HepG2 (cell line): ENCODE measurements at regions not wholly inside any gene's neighbourhood (a gene's known extent, or its start where the extent isn't known, plus 50 kb on each side); places are given as distances from the start of the nearest gene placed in this dataset.

Experiments used
- ATAC-seq: fragments of 200-7000 bp; cut with Tn5 transposase; 3 replicates; pipeline ENCODE4 v1.9.1; 2020; ENCODE audit warnings: mild to moderate bottlenecking, moderate library complexity
- BruUV-seq: library from RNA; stranded (reverse); fragments of 400-500 nt; replicated peaks from 2 replicates; lab custom pipeline; 2021; lab: Mats Ljungman, UMichigan
- CTCF ChIA-PET: fragments of 300-600 bp; formaldehyde crosslinking; extraction: SDS; loops from one replicate; lab custom pipeline; 2021; ENCODE audit warnings: low total read pairs, inconsistent platforms, low intra/inter-chr PET ratio; lab: Yijun Ruan, JAX
- POLR2A ChIA-PET: fragments of 350-600 bp; sonication (Branson Sonifier 250); formaldehyde crosslinking; loops from one replicate; lab custom pipeline; 2020; ENCODE audit warnings: antibody characterized with exemption, inconsistent platforms; lab: Yijun Ruan, JAX
- DNase-seq: peaks from one replicate; pipeline ENCODE4 v3.0.0-alpha.2; 2015; ENCODE audit warnings: low spot score
- FAIRE-seq: peaks from 3 replicates; lab custom pipeline; 2011; peaks lifted over from hg19 to GRCh38; lab: Jason Lieb, UNC
- H2AFZ ChIP-seq: one replicate; pipeline ENCODE4 v1.6.1; 2011; ENCODE audit warnings: low read length, inconsistent platforms
- H3K27ac ChIP-seq: fragments of 300-600 bp; 3 replicates; pipeline ENCODE4 v1.8.0; 2011; ENCODE audit warnings: mixed run types, mild to moderate bottlenecking, mixed read lengths, low read length, inconsistent platforms; ENCODE audit not compliant: insufficient read depth; ENCODE audit errors: extremely low read length
- H3K27me3 ChIP-seq, 2 experiments: fragments of 200-600 bp in 1 of 2; 2 replicates in 1 of 2; 3 replicates in 1 of 2; pipeline versions ENCODE4 v1.6.0 to v1.8.0; 2011; ENCODE audit warnings: low read length in 2 of 2, mild to moderate bottlenecking in 2 of 2, moderate library complexity in 2 of 2, inconsistent platforms in 1 of 2; ENCODE audit not compliant: insufficient read depth in 2 of 2, control insufficient read depth in 1 of 2
- H3K36me3 ChIP-seq, 2 experiments: fragments of 200-600 bp in 1 of 2; replicated peaks in 1 of 2; 2 replicates in 1 of 2; 3 replicates in 1 of 2; pipeline versions ENCODE4 v1.5.1 to v1.8.0; 2011; ENCODE audit warnings: low read length in 2 of 2, inconsistent platforms in 1 of 2; ENCODE audit not compliant: insufficient read depth in 2 of 2, control insufficient read depth in 1 of 2
- H3K4me1 ChIP-seq: 2 replicates; pipeline ENCODE4 v1.5.1; 2012; ENCODE audit warnings: low read length, inconsistent platforms; ENCODE audit not compliant: insufficient read depth
- H3K4me2 ChIP-seq: 2 replicates; pipeline ENCODE4 v1.6.0; 2011; ENCODE audit warnings: low read depth, low read length, inconsistent platforms
- H3K4me3 ChIP-seq, 3 experiments: fragments of 200-600 bp in 1 of 3; sonication (generic), shearing (Covaris generic) in 1 of 3; replicated peaks in 1 of 3; 2 replicates each; pipeline ENCODE4 v1.5.1; 2011 to 2016; ENCODE audit warnings: low read length in 3 of 3, inconsistent platforms in 2 of 3, low read depth in 2 of 3, mild to moderate bottlenecking in 2 of 3, control low read depth in 1 of 3, mixed read lengths in 1 of 3; ENCODE audit not compliant: insufficient read depth in 1 of 3
- H3K79me2 ChIP-seq: one replicate; pipeline ENCODE4 v1.6.1; 2011; ENCODE audit warnings: low read length, inconsistent platforms; ENCODE audit not compliant: insufficient read depth
- H3K9ac ChIP-seq: 2 replicates; pipeline ENCODE4 v1.6.0; 2011; ENCODE audit warnings: mild to moderate bottlenecking, low read depth, low read length, inconsistent platforms; ENCODE audit not compliant: insufficient read depth
- H3K9me3 ChIP-seq: 2 replicates; pipeline ENCODE4 v1.5.1; 2012; ENCODE audit warnings: mild to moderate bottlenecking, low read length
- H4K20me1 ChIP-seq: 2 replicates; pipeline ENCODE4 v1.6.0; 2011; ENCODE audit warnings: inconsistent platforms, mild to moderate bottlenecking, low read length, moderate library complexity; ENCODE audit not compliant: insufficient read depth
- ATF5 ChIP-seq: sonication (generic); formaldehyde crosslinking; IDR thresholded peaks from 2 replicates; pipeline ENCODE4 v1.4.0; 2020; ENCODE audit warnings: mild to moderate bottlenecking, low read depth, missing genetic modification reagents
- ATF6 ChIP-seq: sonication (generic); formaldehyde crosslinking; conservative IDR thresholded peaks from 2 replicates; pipeline ENCODE4 v1.4.0; 2020; ENCODE audit warnings: missing genetic modification reagents
- DNMT3B ChIP-seq: conservative IDR thresholded peaks from 2 replicates; pipeline ENCODE4 v1.6.1; 2016; ENCODE audit warnings: missing biosample characterization, control low read depth
- ELK4 ChIP-seq: sonication (generic); formaldehyde crosslinking; IDR thresholded peaks from 2 replicates; pipeline ENCODE4 v1.9.0; 2021; ENCODE audit warnings: missing genetic modification reagents, borderline replicate concordance
- GABPB1 ChIP-seq: IDR thresholded peaks from 2 replicates; pipeline ENCODE4 v1.6.1; 2016; ENCODE audit warnings: mild to moderate bottlenecking, missing genetic modification reagents, moderate library complexity, missing compliant biosample characterization
- PRPF4 ChIP-seq: fragments of 200-400 bp; formaldehyde crosslinking; IDR thresholded peaks from 2 replicates; pipeline ENCODE4 v1.6.1; 2016; ENCODE audit warnings: low read length, low read depth; ENCODE audit not compliant: poor library complexity, severe bottlenecking
- SETDB1 ChIP-seq: sonication (generic); formaldehyde crosslinking; IDR thresholded peaks from 2 replicates; pipeline ENCODE4 v1.5.1; 2020; ENCODE audit warnings: missing genetic modification reagents, mild to moderate bottlenecking, borderline replicate concordance
- TBL1XR1 ChIP-seq: fragments of 150-350 bp; IDR thresholded peaks from 2 replicates; pipeline ENCODE4 v1.6.1; 2014; ENCODE audit warnings: borderline replicate concordance, low read length; ENCODE audit not compliant: partially characterized antibody
- TBP ChIP-seq: sonication (generic); formaldehyde crosslinking; IDR thresholded peaks from 2 replicates; pipeline ENCODE4 v1.5.0; 2020; ENCODE audit warnings: missing genetic modification reagents
- TCF7 ChIP-seq: sonication (generic); IDR thresholded peaks from 2 replicates; pipeline ENCODE4 v1.6.1; 2016; ENCODE audit warnings: antibody characterized with exemption, low read depth
- ZMAT3 ChIP-seq: sonication (generic); formaldehyde crosslinking; conservative IDR thresholded peaks from 2 replicates; pipeline ENCODE4 v1.7.0; 2021; ENCODE audit warnings: missing genetic modification reagents
- ZMYM4 ChIP-seq: sonication (generic); formaldehyde crosslinking; IDR thresholded peaks from 2 replicates; pipeline ENCODE4 v1.8.1; 2023; ENCODE audit warnings: mild to moderate bottlenecking, missing genetic modification reagents
- ZNF225 ChIP-seq: sonication (generic); formaldehyde crosslinking; IDR thresholded peaks from 2 replicates; pipeline ENCODE4 v1.4.0; 2020; ENCODE audit warnings: mild to moderate bottlenecking, missing genetic modification reagents
- ZNF263 ChIP-seq: sonication (generic); formaldehyde crosslinking; IDR thresholded peaks from 2 replicates; pipeline ENCODE4 v1.4.0; 2020; ENCODE audit warnings: missing genetic modification reagents
- ZNF350 ChIP-seq: sonication (generic); formaldehyde crosslinking; IDR thresholded peaks from 2 replicates; pipeline ENCODE4 v1.4.0; 2020; ENCODE audit warnings: mild to moderate bottlenecking, low read depth, missing genetic modification reagents, borderline replicate concordance
- ZNF569 ChIP-seq: sonication (generic); formaldehyde crosslinking; IDR thresholded peaks from 2 replicates; pipeline ENCODE4 v1.5.0; 2020; ENCODE audit warnings: mild to moderate bottlenecking, missing genetic modification reagents, moderate library complexity, borderline replicate concordance
- ZNF747 ChIP-seq: sonication (generic); formaldehyde crosslinking; IDR thresholded peaks from 2 replicates; pipeline ENCODE4 v1.8.1; 2023; ENCODE audit warnings: missing genetic modification reagents, mild to moderate bottlenecking, borderline replicate concordance
- WGBS: methylation state at CpG from one replicate; pipeline ENCODE4 v1.1.6; 2017; ENCODE audit warnings: low lambda C conversion rate; 5-methylcytosine and 5-hydroxymethylcytosine counted together
- in situ Hi-C: cut with HindIII; loops from 2 replicates; pipeline ENCODE4 v1.10.0; 2017; ENCODE audit warnings: low pct_unique_long_range_greater_than_20kb; ENCODE audit not compliant: extremely low pct_ligation_motif_present
- intact Hi-C: fragments of 100-400 bp; cut with micrococcal nuclease; formaldehyde crosslinking; loops from one replicate; pipeline ENCODE4 v1.10.0; 2022; ENCODE audit not compliant: unreplicated experiment

GRCh38 chr5:113794981-113795380, 281.5 kb downstream of the YTHDC2 start:
- Histone ChIP-seq H3K36me3 (no peaks in the 10 kb centered on the region), H3K27ac (no peak overlapping the region), H3K4me3 (no peak overlapping the region), H3K4me2 (no peak overlapping the region), H3K79me2 (no peaks in the 10 kb centered on the region), H3K4me1 (no peaks in the 10 kb centered on the region), H3K9ac (no peak overlapping the region), H2AFZ (no peak overlapping the region), H3K9me3 (no peaks in the 10 kb centered on the region), H3K27me3 (no peaks in the 10 kb centered on the region), H4K20me1 (no peaks in the 10 kb centered on the region)
- DNase-seq (no peak), ATAC-seq (no peak), FAIRE-seq (no peak)
- POLR2A ChIA-PET: no interaction called here
- intact Hi-C loops: no loop called here
- BruUV-seq: no TSS peak
- in situ Hi-C loops: no loop called here
- CTCF ChIA-PET: no interaction called here
- TF ChIP-seq GABPB1 (CRISPR knock-in tag) (no peak), ZMAT3 (CRISPR knock-in tag) (no peak), ZNF225 (CRISPR knock-in tag) (no peak), PRPF4 (no peak), TBP (CRISPR knock-in tag) (no peak), ZNF263 (CRISPR knock-in tag) (no peak)
- 5% methylated on average over 1 of the region's 1 CpG for WGBS

- FAIRE-seq (no peak), DNase-seq (no peak), ATAC-seq (no peak)
- Histone ChIP-seq H3K79me2 (no peaks in the 10 kb centered on the region), H2AFZ (no peak overlapping the region), H3K4me1 (no peaks in the 10 kb centered on the region), H3K27me3 (no peaks in the 10 kb centered on the region), H3K36me3 (no peaks in the 10 kb centered on the region), H3K9me3 (no peaks in the 10 kb centered on the region), H4K20me1 (no peaks in the 10 kb centered on the region), H3K4me2 (no peak overlapping the region), H3K4me3 (no peak overlapping the region), H3K9ac (no peak overlapping the region), H3K27ac (no peak overlapping the region)
- ChIA-PET POLR2A (no interaction called here), CTCF (no interaction called here)
- intact Hi-C loops (no loop called here), in situ Hi-C loops (no loop called here)
- BruUV-seq: no TSS peak
- 0% methylated on average over 3 of the region's 3 CpGs for WGBS
- no peak for TF ChIP-seq ATF6 (CRISPR knock-in tag)
- TF ChIP-seq ATF5 (CRISPR knock-in tag): no peak
- TF ChIP-seq SETDB1 (CRISPR knock-in tag): no peak
- no peak for TF ChIP-seq ZNF569 (CRISPR knock-in tag)
- TF ChIP-seq TCF7: no peak
- no peak for TF ChIP-seq ZMYM4
- no peak for TF ChIP-seq ZNF747 (CRISPR knock-in tag)
- TF ChIP-seq DNMT3B (CRISPR knock-in tag): no peak
- TF ChIP-seq ELK4 (CRISPR knock-in tag): no peak
- TF ChIP-seq TBL1XR1: no peak
- no peak for TF ChIP-seq ZNF350
These were observed 287.2 kb downstream of the YTHDC2 start for GRCh38 chr5:113800686-113801085.
